HL-60 (cell line): ENCODE measurements at regions not wholly inside any gene's neighbourhood (a gene's known extent, or its start where the extent isn't known, plus 50 kb on each side); places are given as distances from the start of the nearest gene placed in this dataset.

Experiments
- CTCF ChIP-seq: IDR thresholded peaks from one replicate; pipeline ENCODE4 v1.5.1; 2011; ENCODE audit warnings: low read length, control low read depth, inconsistent platforms; ENCODE audit not compliant: insufficient read depth
- GABPA ChIP-seq: IDR thresholded peaks from 2 replicates; pipeline ENCODE4 v1.6.1; 2012; ENCODE audit warnings: low read depth
- POLR2AphosphoS5 ChIP-seq: IDR thresholded peaks from 2 replicates; pipeline ENCODE4 v1.6.1; 2012; ENCODE audit warnings: low read depth
- REST ChIP-seq: IDR thresholded peaks from 2 replicates; pipeline ENCODE4 v1.6.1; 2012; ENCODE audit warnings: low read depth; ENCODE audit not compliant: insufficient replicate concordance

- TF ChIP-seq CTCF = no peak
- TF ChIP-seq POLR2AphosphoS5 = no peak
- TF ChIP-seq GABPA = no peak
- TF ChIP-seq REST = no peak
Measured at GRCh38 chr2:57475391-57475790, 571.2 kb upstream of the VRK2 start.
